HG03571 (cell line): ENCODE measurements at regions not wholly inside any gene's neighbourhood (a gene's known extent, or its start where the extent isn't known, plus 50 kb on each side); places are given as distances from the start of the nearest gene placed in this dataset.

Experiments used
- ATAC-seq: cut with Tn5 transposase; IDR thresholded peaks from one replicate; pipeline ENCODE4 v1.9.1; 2021; ENCODE audit not compliant: unreplicated experiment

DNA sequence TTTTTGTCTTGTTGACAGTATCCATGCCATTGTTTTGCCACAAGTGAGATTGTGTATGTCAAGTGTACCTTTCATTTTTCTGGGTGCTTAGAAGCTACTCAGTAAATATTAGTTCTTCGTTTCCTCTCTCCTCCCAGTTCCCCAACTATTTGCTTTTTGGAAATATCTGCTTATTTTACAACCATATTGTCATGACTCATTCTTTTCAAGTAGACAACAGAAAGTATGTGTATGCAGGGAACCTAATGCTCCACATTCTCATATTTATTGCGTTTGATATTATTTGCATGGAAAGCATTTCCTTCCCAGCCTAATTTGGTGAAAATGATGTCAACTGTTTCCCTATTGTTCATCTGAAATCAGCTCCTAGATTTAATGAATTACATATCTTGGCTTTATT is 483.7 kb upstream of the RIOK2 start:
- no peak for ATAC-seq

DNA sequence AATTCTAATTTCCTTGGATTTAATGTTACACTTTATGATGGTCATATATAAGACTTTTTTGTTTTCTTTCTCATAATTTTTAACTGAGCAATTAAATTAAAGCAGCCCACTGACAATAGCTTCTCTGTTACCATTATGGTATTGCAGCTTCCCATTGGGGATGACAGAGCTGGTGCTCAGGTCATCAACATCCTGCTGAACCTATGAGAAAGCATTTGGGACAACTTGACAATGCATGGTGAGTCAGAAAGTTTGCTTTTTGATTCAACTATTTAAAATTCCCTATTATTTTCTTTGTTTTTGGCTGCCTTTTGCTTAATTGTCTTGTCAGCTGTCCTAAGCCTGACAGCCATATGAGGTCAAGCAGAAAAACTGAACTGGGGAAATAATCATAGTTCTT is 487.4 kb upstream of the RIOK2 start:
- no peak for ATAC-seq

GRCh38 chr5:97676608-97677007 is 493.6 kb upstream of the RIOK2 start:
- no peak for ATAC-seq

- no peak for ATAC-seq
These were observed 511.0 kb upstream of the RIOK2 start for GRCh38 chr5:97694091-97694490.

DNA sequence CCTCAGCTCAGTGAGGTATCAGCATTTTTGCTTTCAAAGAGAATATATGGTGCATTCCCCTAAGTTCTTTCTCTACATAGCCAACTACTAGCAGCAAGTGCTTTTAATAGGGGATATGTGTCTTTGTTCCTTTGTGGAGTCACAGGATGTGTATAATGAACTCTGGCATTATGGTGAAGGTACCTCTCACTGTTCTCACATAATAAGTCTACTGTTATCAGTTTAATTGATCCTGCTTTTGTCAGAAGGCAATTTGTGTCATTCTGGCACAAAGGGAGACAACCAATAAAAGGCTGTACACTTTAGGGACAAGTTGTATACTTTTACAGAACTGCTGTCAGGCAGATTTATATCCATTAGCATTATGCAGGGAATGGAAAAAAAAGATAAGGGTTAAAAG is 531.4 kb upstream of the RIOK2 start:
- no peak for ATAC-seq

- ATAC-seq: no peak
These were observed 543.1 kb upstream of the RIOK2 start for GRCh38 chr5:97726106-97726505.

DNA sequence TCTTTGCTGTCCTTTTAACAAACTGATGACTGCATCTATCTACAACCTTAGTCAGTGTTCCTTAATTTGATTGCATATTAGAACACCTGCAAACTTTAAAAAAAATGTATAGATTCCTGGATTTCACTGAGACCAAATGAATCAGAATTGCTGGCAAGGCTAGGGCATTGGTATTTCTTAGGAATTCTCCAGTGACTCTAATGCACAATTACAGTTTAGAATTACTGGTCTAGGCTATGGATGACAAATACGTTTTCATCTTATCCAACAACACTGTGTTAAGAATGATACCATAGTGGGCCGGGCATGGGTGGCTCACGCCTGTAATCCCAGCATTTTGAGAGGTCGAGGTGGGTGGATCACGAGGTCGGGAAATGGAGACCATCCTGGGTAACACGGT is 545.9 kb upstream of the RIOK2 start:
- no peak for ATAC-seq

DNA sequence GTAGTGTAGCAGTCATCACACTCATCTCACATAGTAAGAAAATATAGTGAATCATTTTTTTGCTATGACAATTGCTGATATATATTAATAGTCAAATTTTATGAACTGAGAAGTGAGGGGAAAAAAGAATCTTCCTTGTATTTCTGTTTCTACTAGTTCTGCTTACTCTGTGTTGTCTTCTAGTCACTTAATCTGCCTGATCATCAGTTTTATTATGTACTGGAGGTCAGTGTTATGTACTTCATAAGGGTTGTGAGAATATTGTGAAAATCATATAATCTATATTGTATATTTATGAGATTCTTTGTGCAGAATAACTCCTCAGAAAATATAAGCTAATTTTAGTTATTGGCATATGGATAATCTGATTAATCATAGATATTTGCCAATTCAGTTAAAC is 546.9 kb upstream of the RIOK2 start:
- no peak for ATAC-seq

DNA sequence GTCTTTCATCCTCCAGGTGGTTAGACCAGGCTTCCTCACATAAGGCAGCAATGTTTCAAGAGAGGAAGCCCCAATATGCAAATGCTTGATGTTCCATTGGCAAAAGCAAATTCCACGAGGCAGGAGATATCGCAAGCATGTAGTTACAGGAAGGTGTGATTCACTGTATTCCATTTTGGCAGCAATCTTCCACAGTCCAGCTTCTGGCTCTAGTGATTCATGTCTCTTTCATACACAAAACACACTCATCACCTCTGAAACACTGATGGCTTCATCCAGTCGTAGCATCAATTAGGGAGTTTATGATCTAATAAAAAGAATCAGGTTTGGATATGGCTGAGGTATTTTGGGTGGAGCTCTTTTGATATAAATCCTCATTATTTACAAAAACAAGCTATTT is 552.2 kb upstream of the RIOK2 start:
- no peak for ATAC-seq

- no peak for ATAC-seq
These were observed 554.6 kb upstream of the RIOK2 start for GRCh38 chr5:97737608-97738007.

- ATAC-seq: no peak
These were observed 562.8 kb upstream of the RIOK2 start for GRCh38 chr5:97745817-97746216.

DNA sequence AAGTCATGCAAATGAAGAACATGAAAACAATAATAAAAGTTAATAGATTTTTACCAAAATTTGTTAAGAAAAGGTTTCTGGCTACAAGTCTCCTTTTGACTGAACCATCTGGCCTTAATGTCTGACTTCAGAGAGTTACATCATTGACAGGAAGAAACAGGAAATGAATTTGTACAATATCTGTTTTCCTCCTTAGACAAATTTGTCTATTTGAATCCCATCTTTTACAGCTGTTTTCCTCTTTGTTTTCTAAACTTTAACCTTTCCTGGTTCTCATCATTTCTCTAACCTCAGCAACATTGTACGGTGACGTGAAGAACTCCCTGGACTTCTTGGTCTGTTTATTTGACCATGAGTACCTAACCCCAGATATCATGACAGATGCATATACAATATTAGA is 567.5 kb upstream of the RIOK2 start:
- ATAC-seq: no peak

GRCh38 chr5:97751540-97751939 is 568.5 kb upstream of the RIOK2 start:
- ATAC-seq: no peak

DNA sequence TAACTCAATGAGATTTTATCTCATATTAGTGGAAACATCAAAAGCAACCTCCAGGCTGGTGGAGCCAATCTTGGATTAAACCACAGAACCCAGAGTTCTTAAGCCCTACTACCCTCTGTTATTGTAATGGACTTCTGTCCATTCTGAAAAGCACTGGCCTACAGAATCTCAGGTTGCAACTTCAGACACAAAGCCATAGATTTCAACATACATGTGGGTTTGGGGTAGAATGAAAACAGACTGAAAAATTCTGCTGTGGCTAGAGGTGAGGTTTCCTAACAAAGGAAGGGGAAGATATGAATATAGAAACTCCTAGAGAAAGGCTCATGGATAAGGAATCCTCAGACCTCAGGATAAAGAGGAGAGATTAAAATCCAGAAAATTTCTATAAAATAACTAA is 569.8 kb upstream of the RIOK2 start:
- ATAC-seq: no peak

- ATAC-seq: no peak
These were observed 579.4 kb upstream of the RIOK2 start for GRCh38 chr5:97762483-97762882.

GRCh38 chr5:97764700-97765099 is 581.7 kb upstream of the RIOK2 start:
- ATAC-seq: no peak

DNA sequence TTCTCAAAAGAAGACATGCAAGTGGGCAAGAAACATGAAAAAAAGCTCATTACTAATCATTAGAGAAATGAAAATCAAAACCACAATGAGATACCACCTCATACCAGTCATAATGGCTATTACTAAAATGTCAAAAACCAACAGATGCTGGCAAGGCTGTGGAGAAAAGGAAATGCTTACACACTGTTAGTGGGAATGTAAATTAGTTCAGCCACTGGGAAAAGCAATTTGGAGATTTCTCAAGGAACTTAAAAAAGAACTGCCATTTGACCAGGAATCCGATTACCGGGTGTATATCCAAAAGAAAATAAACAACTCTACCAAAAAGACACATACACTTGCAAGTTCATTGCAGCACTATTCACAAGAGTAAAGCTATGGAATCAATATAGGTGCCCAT is 595.4 kb upstream of the RIOK2 start:
- ATAC-seq: no peak

DNA sequence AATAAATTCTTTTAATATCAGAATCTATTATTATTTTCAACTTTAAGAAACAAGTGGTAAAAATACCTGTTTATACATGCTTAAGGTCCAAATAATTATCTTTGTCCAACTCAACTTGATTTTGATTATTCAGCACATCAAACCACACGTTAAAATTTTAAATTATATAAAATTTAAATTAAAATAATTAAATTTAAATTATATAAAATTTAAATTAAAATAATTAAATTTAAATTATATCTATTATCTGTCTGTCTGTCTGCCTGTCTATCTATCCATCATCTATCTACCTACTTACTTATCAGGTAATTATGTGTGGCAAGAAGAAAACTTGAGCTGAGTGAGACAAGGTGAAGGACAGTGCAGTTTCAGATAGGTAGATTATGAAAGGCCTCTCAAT is 605.3 kb upstream of the RIOK2 start:
- ATAC-seq: no peak

DNA sequence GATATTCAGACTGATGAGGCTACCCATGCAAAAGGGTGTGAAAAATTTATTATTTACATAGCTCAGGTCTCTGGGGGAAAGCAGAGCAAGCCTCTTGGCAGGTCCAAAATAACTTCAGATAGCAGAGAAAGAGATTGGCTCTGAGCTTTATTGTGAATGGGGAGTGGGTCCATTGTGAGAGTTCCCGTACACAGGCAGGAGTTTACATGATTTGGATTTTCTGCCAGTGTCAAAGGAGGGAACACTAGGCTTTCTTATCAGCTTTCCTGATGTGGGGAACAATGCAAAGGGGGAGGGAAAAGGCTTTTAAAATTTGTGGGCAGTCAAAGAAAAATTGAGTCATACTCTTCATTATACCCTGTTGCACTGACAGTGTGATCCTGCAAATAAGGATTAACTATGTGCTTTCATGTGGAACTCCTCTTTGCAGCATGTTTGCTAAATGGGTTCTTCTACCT is 615.0 kb upstream of the RIOK2 start:
- no peak for ATAC-seq

- ATAC-seq: no peak
These were observed 618.4 kb upstream of the RIOK2 start for GRCh38 chr5:97801461-97801860.

GRCh38 chr5:97820138-97820537 is 637.1 kb upstream of the RIOK2 start:
- ATAC-seq: no peak

DNA sequence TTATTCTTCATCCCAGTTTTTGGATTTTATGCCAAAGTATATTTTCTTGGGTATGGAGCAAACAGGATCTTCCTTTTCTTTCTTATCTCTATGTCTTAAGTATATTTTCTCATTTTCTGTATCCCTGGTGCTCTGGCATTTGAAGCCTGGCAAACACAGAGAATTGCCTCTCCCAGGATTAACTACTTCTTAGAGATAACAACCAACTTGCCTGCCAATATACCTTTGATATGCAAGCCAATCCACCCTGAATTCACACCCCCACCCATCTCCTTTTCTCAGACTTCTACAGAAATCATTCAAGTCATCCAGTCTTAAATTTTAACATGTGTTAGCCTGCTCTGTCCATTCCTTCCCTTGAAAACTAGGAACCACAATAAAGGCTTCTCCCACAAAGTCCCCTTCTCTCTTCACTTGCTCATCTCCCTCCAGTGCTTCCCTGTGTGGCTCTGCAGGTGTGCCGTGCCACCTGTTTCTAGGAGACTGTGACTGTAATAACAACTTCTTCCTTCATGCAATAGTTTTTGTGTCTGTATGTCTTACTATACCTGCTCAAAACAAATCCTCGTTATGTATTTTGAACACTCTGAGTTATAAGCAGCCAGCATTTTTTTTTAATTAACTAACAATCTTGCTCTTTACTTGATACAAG is 649.7 kb upstream of the RIOK2 start:
- no peak for ATAC-seq

GRCh38 chr5:97834561-97834960 is 651.5 kb upstream of the RIOK2 start:
- ATAC-seq: no peak

DNA sequence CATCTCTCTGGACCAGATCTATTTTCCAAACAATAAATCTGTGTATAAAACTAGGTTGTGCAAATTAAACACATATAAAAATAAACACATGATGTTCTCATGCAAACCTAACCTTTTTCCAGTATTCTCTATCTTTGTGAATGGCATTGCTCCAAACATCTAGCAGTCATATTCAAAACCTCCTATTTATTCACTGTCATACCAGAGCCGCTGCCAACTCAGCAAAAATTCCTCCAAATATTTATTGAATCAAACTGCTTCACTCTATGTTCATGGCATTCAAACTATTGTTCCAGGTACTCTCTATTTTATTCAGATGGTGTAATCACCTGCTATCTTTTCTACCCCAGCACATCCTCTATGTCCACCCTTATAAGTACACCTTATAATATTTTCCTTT is 652.1 kb upstream of the RIOK2 start:
- ATAC-seq: no peak
